OCI-LY3 (cell line): ENCODE measurements at regions not wholly inside any gene's neighbourhood (a gene's known extent, or its start where the extent isn't known, plus 50 kb on each side); places are given as distances from the start of the nearest gene placed in this dataset.

Experiments
- H2AFZ ChIP-seq: fragments of 200-600, 300-600 bp; shearing (Covaris generic); 2 replicates; pipeline ENCODE4 v1.6.0; 2014; ENCODE audit warnings: antibody characterized with exemption, low read depth, low read length
- H3K27ac ChIP-seq: fragments of 200-600, 300-600 bp; sonication (generic); 2 replicates; pipeline ENCODE4 v1.5.1; 2014; ENCODE audit warnings: mild to moderate bottlenecking, low read length, moderate library complexity, mixed read lengths
- H3K27me3 ChIP-seq: fragments of 200-600, 300-600 bp; sonication (generic); 2 replicates; pipeline ENCODE4 v1.6.1; 2014; ENCODE audit warnings: low read depth, low read length, mixed read lengths
- H3K36me3 ChIP-seq: fragments of 200-600, 300-600 bp; sonication (generic); replicated peaks from 2 replicates; pipeline ENCODE3; 2014; ENCODE audit warnings: low read depth, low read length, mixed read lengths
- H3K4me1 ChIP-seq: fragments of 300-600, 200-600 bp; sonication (generic); 2 replicates; pipeline ENCODE4 v1.6.1; 2014; ENCODE audit warnings: low read length, mixed read lengths
- H3K4me2 ChIP-seq: fragments of 200-600, 300-600 bp; sonication (generic); 2 replicates; pipeline ENCODE4 v1.6.1; 2014; ENCODE audit warnings: low read length, mixed read lengths
- H3K4me3 ChIP-seq: fragments of 300-600, 200-600 bp; sonication (generic); 2 replicates; pipeline ENCODE4 v1.5.1; 2014; ENCODE audit warnings: antibody characterized with exemption, mild to moderate bottlenecking, low read length, moderate library complexity
- H3K79me2 ChIP-seq: fragments of 300-600, 200-600 bp; shearing (Covaris generic); 2 replicates; pipeline ENCODE4 v1.6.1; 2014; ENCODE audit warnings: mild to moderate bottlenecking, low read length, mixed read lengths
- H3K9ac ChIP-seq: fragments of 300-600, 200-600 bp; shearing (Covaris generic); 2 replicates; pipeline ENCODE4 v1.6.0; 2014; ENCODE audit warnings: mild to moderate bottlenecking, low read length, moderate library complexity
- H3K9me3 ChIP-seq: fragments of 200-600, 300-600 bp; shearing (Covaris generic); 2 replicates; pipeline ENCODE4 v1.6.1; 2014; ENCODE audit warnings: low read length, mixed read lengths; ENCODE audit not compliant: insufficient read depth
- H4K20me1 ChIP-seq: fragments of 200-600, 300-600 bp; sonication (generic); 2 replicates; pipeline ENCODE4 v1.6.1; 2016; ENCODE audit warnings: low read length, mixed read lengths; ENCODE audit not compliant: insufficient read depth
- CTCF ChIP-seq: fragments of 200-600, 300-600 bp; sonication (generic); IDR thresholded peaks from 2 replicates; pipeline ENCODE4 v1.5.1; 2014; ENCODE audit warnings: antibody characterized with exemption, low read length, low read depth
- EZH2phosphoT487 ChIP-seq: fragments of 200-600 bp; shearing (Covaris generic); IDR thresholded peaks from 2 replicates; pipeline ENCODE4 v1.6.1; 2018; ENCODE audit warnings: antibody characterized with exemption, mixed run types, low read depth

GRCh38 chrX:110983024-110983423, 113.0 kb upstream of the PAK3 start:
- H4K20me1 ChIP-seq: no peaks in the 10 kb centered on the region
- no peaks in the 10 kb centered on the region for H3K27me3 ChIP-seq
- no peaks in the 10 kb centered on the region for H3K79me2 ChIP-seq
- TF ChIP-seq CTCF (no peak), EZH2phosphoT487 (no peak)
- no peaks in the 10 kb centered on the region for H3K9me3 ChIP-seq
- no peaks in the 10 kb centered on the region for H3K4me1 ChIP-seq
- no peak overlapping the region for H3K9ac ChIP-seq
- no peak overlapping the region for H3K4me3 ChIP-seq
- H2AFZ ChIP-seq: no peak overlapping the region
- no peak overlapping the region for H3K27ac ChIP-seq
- no peak overlapping the region for H3K4me2 ChIP-seq
- no peaks in the 10 kb centered on the region for H3K36me3 ChIP-seq

- Histone ChIP-seq H3K9me3 (no peaks in the 10 kb centered on the region), H4K20me1 (no peaks in the 10 kb centered on the region), H3K27ac (no peak overlapping the region), H3K79me2 (no peaks in the 10 kb centered on the region), H3K9ac (no peak overlapping the region), H3K4me1 (no peaks in the 10 kb centered on the region), H2AFZ (no peak overlapping the region), H3K27me3 (no peaks in the 10 kb centered on the region), H3K4me2 (no peak overlapping the region), H3K4me3 (no peak overlapping the region), H3K36me3 (no peaks in the 10 kb centered on the region)
- TF ChIP-seq CTCF (no peak), EZH2phosphoT487 (no peak)
Observed at GRCh38 chrX:110966839-110967238, 129.2 kb upstream of the PAK3 start.

GRCh38 chrX:110966091-110966454, 129.9 kb upstream of the PAK3 start:
- Histone ChIP-seq H3K9ac (no peak overlapping the region), H3K27me3 (no peaks in the 10 kb centered on the region), H3K4me2 (no peak overlapping the region), H2AFZ (no peak overlapping the region), H3K4me3 (no peak overlapping the region), H3K36me3 (no peaks in the 10 kb centered on the region), H3K79me2 (no peaks in the 10 kb centered on the region), H3K4me1 (no peaks in the 10 kb centered on the region), H4K20me1 (no peaks in the 10 kb centered on the region), H3K9me3 (no peaks in the 10 kb centered on the region), H3K27ac (no peak overlapping the region)
- TF ChIP-seq CTCF (no peak), EZH2phosphoT487 (no peak)

- Histone ChIP-seq H3K4me1 (no peaks in the 10 kb centered on the region), H3K36me3 (no peaks in the 10 kb centered on the region), H3K27ac (no peak overlapping the region), H3K4me2 (no peak overlapping the region), H3K4me3 (no peak overlapping the region), H3K79me2 (no peaks in the 10 kb centered on the region), H3K9ac (no peak overlapping the region), H3K27me3 (no peaks in the 10 kb centered on the region), H4K20me1 (no peaks in the 10 kb centered on the region), H3K9me3 (no peaks in the 10 kb centered on the region), H2AFZ (no peak overlapping the region)
- no peak for TF ChIP-seq CTCF
- no peak for TF ChIP-seq EZH2phosphoT487
Observed at GRCh38 chrX:110965409-110966090, 130.4 kb upstream of the PAK3 start.
